GM12864 (cell line): ENCODE measurements at regions not wholly inside any gene's neighbourhood (a gene's known extent, or its start where the extent isn't known, plus 50 kb on each side); places are given as distances from the start of the nearest gene placed in this dataset.
"Not testable (repeated sequence)": the region's sequence is repeated elsewhere in the genome, so short reads cannot be mapped to it uniquely, and the experiment has no call there.

ENCODE experiments used
- DNase-seq: peaks from one replicate; pipeline ENCODE4 v3.0.0-alpha.2; 2011; ENCODE audit warnings: low read depth
- H3K4me3 ChIP-seq: 2 replicates; pipeline ENCODE4 v1.5.1; 2011; ENCODE audit warnings: mild to moderate bottlenecking, low read depth, low read length, control low read depth
- TF ChIP-seq, protein P1 (sequence below): IDR thresholded peaks from 2 replicates; pipeline ENCODE4 v1.5.1; 2011; ENCODE audit warnings: low read depth, mild to moderate bottlenecking, moderate library complexity, low read length, control low read depth, inconsistent platforms; ENCODE audit errors: missing control alignments

DNA sequence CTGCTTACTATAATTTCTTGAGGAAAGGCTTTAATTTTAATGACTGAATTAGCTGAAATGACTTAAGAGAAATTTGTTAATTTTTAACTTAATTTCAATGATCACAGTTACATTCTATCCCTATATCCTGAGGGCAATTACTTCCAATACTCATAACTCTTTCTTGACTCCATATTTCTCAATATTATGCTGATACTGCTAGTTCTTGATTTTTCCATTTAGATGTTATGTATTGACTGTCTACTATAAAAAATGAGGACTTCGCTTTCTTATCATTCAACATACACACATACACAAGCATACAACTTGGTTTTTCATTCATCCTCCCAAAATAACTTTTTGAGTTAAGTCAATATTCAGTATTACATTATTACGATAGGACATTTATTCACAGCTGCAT, 176.2 kb downstream of the PHLDA1 start:
- DNase-seq = no peak
- no peak overlapping the region for H3K4me3 ChIP-seq
- TF ChIP-seq, protein P1, sequence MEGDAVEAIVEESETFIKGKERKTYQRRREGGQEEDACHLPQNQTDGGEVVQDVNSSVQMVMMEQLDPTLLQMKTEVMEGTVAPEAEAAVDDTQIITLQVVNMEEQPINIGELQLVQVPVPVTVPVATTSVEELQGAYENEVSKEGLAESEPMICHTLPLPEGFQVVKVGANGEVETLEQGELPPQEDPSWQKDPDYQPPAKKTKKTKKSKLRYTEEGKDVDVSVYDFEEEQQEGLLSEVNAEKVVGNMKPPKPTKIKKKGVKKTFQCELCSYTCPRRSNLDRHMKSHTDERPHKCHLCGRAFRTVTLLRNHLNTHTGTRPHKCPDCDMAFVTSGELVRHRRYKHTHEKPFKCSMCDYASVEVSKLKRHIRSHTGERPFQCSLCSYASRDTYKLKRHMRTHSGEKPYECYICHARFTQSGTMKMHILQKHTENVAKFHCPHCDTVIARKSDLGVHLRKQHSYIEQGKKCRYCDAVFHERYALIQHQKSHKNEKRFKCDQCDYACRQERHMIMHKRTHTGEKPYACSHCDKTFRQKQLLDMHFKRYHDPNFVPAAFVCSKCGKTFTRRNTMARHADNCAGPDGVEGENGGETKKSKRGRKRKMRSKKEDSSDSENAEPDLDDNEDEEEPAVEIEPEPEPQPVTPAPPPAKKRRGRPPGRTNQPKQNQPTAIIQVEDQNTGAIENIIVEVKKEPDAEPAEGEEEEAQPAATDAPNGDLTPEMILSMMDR = no peak

DNA sequence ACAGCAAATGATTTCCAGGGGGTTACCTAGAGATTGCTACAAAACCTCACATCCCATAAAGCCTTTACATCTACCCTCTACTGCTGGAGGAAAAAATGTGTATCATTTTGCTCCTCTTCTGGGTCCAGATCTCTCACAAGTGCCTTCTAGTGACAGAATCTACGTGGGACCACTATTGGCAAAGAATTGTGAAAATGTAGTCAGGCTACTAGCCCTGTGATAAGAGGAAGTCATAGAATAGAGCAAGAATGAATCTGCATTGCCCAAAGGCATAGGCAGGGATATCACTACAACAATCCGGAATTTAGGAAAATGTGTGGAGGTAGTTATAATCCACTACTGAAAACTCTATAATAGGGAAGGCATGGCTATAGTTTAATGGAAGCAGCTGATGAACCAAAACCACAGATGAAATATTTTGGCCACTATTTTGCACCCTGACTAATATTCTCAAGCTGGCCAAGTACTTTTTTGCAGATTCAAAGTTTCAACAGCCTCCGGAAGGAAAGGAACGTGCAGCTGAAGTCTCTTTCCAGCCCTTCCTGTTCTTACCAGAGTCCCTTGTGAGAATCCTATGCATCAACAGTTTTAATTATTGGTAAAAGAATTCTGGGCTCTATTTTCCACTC, 176.8 kb downstream of the PHLDA1 start:
- no peak for DNase-seq
- H3K4me3 ChIP-seq = no peak overlapping the region

DNA sequence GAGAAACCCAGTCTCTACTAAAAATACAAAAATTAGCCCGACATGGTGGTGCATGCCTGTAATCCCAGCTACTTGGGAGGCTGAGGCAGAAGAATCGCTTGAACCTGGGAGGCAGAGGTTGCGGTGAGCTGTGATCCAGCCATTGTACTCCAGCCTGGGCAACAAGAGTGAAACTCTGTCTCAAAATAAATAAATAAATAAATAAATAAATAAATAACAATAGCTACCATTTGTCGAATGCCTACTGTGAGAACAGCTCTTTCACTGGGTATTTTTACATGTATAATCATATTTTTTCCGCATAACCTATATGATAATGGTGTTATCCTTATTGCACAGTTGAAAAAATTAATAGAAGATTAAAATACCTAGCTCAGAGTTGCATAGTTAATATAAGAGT, 177.4 kb downstream of the PHLDA1 start:
- DNase-seq, H3K4me3 ChIP-seq: not testable (repeated sequence)

More for the DNA sequence above, 176.8 kb downstream of the PHLDA1 start:
- TF ChIP-seq, protein P1 = no peak

DNA sequence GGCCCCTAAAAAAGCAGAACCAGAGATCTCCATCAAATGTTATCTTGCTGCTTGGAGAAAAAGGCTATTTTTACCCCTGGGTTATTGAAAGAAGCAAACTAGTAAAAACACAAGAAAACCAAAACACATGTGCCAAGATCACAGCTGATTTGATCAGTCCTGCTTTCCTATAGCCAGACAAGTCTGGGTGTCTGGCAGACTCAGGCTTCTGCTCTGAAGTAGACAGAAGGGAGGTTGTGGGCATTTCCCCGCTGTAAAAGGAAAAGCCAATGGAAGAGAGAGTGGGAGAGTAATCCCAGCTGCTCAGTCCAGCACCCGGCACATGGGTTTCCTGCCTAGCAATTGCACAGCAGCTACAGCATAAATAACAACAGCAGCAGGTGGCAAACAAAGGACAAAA, 177.9 kb downstream of the PHLDA1 start:
- TF ChIP-seq, protein P1 = no peak
- H3K4me3 ChIP-seq = no peak overlapping the region
- DNase-seq = no peak

DNA sequence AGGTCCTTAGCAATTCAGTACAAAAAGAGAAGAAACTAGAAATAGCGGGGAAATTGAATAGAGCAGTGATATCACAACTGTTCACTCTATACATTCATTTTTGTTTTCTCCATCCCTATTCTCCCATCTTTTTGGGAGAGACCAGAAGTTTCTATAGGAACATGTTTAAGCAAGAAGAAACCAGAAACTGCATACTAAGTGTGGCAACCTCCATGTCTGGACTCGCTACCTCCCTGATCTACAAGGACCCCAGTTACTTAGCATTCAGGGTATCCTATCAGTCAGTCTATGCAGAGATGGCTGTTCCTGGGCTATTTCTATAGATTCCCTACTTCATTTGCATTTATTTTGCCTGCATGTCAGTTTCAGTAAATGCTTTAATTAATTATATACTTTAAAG, 178.6 kb downstream of the PHLDA1 start:
- no peak overlapping the region for H3K4me3 ChIP-seq
- no peak for DNase-seq
- TF ChIP-seq, protein P1 = no peak

DNA sequence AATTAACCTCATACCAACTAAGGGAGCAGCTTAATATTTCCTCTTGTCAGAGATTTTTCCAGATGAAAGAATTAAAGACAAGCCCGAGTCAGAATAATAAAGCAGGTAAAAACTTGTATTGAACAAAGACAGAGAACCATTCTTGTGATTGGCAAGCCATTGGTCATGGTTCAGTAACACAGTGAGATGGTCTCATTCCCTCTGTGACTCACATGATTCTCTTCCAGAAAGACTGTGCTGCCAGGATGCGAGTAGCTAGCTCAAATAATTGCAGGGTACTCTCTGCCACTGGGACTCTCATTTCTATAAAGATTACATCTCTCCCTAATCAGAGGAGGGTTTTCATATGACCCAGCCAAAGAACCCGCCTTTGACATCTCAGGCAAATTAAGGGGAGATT, 179.4 kb downstream of the PHLDA1 start:
- DNase-seq = no peak
- no peak overlapping the region for H3K4me3 ChIP-seq
- TF ChIP-seq, protein P1 = no peak

DNA sequence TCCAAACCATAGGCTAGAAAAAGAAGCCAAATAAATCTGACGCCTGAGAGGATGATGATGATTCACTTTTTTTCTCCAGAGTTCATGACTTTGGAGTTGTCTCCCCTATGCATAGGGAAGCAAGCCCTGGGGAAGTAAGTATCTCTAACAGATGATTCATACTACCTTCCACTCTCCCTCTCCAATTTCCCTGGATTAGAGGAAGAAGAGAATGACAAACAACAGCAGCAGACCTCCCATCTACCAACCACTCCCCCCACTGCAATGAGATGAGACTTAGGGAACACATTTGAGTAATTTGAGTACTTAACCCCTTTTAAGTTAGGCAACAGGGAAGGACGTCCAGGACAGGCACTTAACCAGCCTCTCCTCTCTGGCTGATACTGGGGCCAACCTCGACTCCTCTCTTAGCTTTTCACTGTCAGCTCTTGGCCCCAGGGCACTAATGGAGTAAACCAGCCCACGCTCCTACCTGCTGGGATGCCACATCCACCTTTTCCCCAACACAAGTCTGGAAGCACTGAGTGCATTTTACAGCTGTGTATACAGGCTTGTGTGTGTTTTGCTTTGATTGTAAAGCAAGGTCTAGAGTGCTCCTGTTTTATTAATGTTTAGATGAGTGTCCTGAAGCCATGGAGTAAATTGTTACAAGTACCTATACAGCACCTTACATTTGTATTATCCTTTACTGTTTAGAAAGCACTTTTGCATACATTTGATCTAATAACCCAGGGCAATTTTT, 180.7 kb downstream of the PHLDA1 start:
- no peak for DNase-seq
- H3K4me3 ChIP-seq = no peak overlapping the region
- TF ChIP-seq, protein P1 = no peak
